ENCODE measurements at regions not wholly inside any gene's neighbourhood (a gene's known extent, or its start where the extent isn't known, plus 50 kb on each side); places are given as distances from the start of the nearest gene placed in this dataset.
"Not testable (repeated sequence)": the region's sequence is repeated elsewhere in the genome, so short reads cannot be mapped to it uniquely, and the experiment has no call there.

DNA sequence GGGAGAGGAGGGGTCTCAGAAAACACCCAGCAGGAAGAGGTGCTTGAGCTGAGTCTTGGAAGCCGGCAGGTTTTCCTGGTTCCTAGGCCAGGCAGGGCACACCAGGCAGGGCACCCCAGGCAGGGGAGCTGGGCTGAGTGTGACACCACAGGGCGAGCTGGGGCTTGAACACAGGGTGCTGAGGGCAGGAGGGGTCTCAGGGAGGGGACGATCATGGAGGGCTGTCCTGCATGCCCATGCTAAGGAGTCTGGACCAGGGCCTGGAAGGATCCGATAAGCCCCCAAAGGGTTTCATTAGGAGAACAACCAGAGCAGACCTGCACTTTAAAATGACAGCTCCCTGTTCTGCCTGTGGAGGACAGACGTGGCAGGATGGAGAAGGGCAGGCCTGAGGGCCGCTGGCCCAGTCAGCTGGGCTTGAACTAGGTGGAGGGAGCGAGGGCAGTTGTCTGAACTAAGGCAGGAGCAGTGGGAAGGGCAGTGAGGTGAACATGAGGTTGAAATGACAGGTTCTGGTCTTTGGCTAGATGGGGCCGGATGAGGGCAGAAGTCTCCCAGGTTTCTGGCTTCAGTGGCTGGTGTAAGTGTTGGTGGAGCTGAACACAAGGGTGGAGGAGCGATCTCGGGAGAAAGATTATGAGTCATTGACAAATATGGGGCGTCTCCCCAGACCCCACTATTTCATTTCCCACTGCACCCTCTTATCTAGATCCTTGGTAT, 171.0 kb upstream of the PZP start:
- no peak for DNase-seq (ENCODE audit: extremely low read depth in 1 of 2, low read depth in 1 of 2)

GRCh38 chr12:9378430-9378835, 170.2 kb upstream of the PZP start:
- DNase-seq (ENCODE audit: extremely low read depth in 1 of 2, low read depth in 1 of 2): no peak

DNA sequence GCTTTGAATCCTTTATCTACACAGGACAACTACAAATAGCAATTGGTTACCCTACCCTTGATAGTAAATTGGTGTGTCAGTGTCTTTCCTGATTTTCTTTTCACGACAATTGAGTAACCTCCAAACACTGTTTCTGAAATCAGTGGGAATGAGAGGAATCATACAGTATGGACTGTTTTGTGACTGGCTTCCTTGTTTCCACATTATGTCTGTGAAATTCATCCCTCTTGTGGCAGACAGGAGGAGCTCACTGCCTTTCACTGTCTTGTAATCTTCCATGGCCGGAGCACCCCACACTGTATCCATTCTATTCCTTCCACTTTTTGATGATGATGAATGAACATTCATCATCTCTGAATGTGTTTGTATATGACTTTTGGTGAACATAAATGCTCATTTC, 164.0 kb upstream of the PZP start:
- DNase-seq (ENCODE audit: extremely low read depth in 1 of 2, low read depth in 1 of 2): no peak

DNA sequence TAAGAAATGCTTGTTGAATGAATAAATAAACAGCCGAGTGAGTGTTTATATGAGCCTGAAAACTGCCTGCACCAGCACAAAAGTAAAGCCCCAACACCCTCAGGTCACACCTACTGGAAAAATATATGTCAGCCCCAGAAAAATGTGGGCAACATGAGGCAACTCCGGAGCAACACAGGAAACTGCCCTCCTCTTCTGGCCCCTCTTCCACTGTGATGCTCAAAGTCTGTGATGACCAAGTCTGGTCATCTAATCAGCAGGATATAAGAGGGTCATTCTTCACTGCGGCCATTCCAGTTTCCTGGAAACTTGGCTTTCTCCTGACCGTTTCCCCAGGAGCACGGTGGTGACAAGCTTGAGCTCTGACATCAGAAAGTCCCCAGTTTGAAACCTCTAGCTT, 159.6 kb upstream of the PZP start:
- no peak for DNase-seq (ENCODE audit: extremely low read depth in 1 of 2, low read depth in 1 of 2)

GRCh38 chr12:9367201-9367600, 159.0 kb upstream of the PZP start:
- no peak for DNase-seq (ENCODE audit: extremely low read depth in 1 of 2, low read depth in 1 of 2)

- DNase-seq (ENCODE audit: extremely low read depth in 1 of 2, low read depth in 1 of 2): no peak
Observed at GRCh38 chr12:9365296-9365695, 157.1 kb upstream of the PZP start.

GRCh38 chr12:9364224-9365176, 156.3 kb upstream of the PZP start:
- DNase-seq (ENCODE audit: extremely low read depth in 1 of 2, low read depth in 1 of 2): no peak

DNA sequence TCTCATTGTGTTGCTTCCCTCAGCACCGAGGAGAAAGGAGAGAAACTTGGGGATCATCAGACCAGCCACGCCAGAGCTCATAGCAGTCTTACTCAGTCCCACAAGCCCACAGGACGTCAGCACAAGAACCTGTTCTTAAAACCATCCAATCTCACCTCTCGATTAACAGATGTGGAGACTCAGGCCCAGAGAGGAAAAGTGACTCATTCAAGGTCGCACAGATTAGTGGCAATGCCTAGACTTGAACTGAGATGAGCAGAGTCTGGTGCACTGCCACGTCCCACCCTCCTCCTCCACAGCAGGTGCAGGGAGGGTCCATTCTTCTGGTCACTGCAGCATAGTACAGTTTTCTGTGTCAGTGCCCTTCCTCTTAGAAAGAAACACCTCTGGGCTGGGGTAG, 154.9 kb upstream of the PZP start:
- DNase-seq (ENCODE audit: extremely low read depth in 1 of 2, low read depth in 1 of 2): no peak

- DNase-seq (ENCODE audit: extremely low read depth in 1 of 2, low read depth in 1 of 2): no peak
Observed at GRCh38 chr12:9361879-9362326, 153.7 kb upstream of the PZP start.

DNA sequence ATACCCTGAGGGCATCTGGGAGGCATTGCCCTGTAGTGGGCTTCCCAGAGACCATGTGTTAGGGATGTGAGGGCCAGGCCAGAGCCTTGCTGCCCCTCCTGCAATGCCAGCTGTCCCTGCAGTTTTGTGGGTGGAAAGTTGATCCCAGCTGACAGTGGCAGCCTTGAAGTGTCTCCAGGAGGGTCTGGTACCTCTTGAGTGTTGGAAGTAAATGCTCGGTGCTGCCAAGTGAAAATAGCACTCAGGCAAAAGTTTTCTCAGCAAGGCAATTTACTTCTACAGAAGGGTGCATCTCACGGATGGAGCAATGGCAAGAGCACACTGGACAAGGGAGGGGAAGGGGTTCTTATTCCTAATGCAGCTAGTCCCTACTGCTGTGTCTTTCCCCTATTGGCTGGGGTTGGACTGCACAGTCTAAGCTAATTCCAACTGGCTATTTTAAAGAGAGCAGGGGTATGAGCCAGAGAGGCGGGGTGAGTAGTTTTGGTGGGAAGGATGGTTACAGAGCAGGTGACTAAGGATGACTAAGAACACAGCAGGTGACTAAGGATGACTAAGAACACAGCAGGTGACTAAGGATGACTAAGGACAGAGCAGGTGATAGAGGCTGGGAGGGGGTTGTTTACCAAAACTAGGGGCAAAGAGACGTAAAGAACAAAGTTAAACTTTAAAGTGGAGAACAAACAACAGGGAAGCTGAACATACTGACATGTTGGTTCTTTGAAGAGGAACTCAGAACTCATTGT, 146.0 kb upstream of the PZP start:
- DNase-seq (ENCODE audit: extremely low read depth in 1 of 2, low read depth in 1 of 2): not testable (repeated sequence)

DNA sequence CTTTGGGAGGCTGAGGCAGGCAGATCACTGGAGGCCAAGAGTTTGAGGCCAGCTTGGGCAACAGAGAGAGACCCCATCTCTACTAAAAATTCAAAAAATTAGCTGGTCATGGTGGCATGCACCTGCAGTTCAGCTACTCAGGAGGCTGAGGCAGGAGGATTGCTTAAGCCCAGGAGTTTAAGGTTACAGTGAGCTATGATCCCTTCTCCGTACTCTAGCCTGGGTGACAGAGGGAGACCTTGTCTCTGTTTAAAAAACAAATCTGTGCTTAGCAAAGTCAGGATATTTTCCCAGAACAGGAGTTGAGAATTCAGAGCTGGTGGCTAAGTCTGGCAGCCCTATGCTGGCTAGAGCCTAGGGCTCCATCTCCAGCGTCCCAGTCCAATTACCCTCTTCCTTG, 142.9 kb upstream of the PZP start:
- DNase-seq (ENCODE audit: extremely low read depth in 1 of 2, low read depth in 1 of 2): no peak

- DNase-seq (ENCODE audit: extremely low read depth in 1 of 2, low read depth in 1 of 2): no peak
Observed at GRCh38 chr12:9349888-9350885, 142.0 kb upstream of the PZP start.

DNA sequence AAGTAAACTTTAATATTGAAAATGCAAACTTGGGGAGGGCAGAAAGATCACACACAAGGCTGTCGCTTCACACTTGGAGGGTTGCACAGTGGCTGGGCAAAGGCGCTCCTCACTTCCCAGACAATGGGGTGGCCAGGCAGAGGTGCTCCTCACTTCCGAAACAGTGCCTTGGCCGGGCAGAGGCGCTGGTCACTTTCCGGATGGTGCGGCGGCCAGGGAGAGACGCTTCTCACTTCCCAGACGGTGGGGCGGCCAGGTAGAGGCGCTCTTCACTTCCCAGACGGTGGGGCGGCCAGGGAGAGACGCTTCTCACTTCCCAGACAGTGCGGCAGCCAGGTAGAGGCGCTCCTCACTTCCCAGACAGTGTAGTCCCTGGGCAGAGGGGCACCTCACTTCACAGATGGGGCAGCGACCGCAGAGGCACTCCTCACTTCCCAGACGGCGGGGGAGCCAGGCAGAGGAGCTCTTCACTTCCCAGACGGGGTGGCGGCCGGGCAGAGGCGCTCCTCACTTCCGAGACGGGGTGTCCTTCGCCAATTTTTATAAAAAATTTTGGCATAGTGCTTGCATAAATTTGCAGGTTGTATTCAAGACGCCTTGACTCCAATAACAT, 140.8 kb upstream of the PZP start:
- no peak for DNase-seq (ENCODE audit: extremely low read depth in 1 of 2, low read depth in 1 of 2)

DNA sequence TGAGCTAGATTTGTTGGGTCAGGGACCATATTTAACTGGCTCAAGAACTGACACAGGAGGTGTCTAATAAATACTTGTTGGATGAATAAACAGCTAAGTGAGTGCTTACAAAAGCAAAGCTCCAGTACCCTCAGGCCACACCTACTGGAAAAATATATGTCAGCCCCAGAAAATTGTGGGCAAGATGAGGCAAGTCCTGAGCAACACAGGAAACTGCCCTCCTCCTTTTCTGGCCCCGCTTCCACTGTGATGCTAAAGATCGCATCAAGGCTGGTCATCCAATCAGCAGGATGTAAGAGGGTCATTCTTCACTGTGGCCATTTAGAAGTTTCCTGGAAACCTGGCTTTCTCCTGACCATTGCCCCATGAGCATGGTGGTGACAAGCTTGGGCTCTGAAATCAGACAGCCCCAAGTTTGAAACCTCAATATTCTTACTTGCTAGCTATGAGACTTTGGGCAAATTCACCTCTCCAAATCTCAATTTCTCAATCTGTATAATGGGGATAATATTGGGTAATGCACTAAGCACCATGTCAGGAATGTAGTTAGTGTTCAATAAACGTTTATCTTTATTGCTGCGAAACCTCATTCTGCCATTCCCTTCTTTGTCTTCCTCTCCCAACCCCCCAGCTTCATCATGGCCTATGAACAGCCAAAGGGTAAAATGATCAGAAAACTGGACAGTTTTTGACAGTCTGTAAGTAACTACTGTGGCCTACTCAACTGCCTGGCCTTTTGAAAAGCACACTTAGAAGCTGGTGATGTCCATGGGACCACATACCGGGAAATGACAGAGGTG, 139.3 kb upstream of the PZP start:
- DNase-seq (ENCODE audit: extremely low read depth in 1 of 2, low read depth in 1 of 2): no peak

DNA sequence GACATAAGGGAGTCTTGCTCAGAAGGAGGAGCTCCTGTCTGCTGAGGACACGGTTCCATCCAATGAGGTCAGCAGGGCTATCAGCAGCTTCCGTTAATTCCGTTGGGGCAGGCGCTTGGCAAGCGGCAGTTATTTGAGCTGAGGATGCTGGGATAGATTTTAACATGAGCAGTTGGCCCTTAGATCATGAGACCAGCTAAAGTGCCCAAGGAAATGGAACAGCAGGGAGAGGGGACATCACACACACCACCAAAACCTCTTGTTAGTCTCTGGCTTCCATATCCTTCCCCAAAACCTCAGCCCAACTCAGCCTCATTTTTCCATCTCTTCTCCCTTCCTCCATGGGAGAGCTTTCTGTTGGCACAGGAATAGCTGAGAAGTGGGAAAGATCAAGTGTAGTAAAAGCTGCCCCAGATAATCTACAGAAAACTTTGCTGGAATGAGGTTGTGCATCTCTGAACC, 138.7 kb upstream of the PZP start:
- DNase-seq (ENCODE audit: extremely low read depth in 1 of 2, low read depth in 1 of 2): no peak

DNA sequence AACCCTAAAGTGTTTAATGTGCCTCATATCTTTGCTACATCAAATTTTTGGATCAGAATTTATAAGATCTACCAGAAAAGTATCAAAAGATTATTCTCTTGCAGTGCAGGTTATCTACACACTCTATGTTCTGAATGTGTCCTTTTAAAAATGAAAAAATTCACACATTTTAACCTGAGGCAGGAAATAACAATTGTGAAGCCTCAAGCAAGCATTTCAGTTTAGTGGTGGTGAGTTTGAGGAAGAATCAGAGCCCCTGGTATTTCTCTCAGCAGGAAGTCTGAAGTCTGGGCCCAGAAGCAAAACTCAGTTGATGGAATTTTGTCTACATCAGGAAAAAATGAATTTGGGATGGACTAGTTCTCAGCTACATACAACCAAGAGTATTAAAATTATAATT, 137.0 kb upstream of the PZP start:
- DNase-seq (ENCODE audit: extremely low read depth in 1 of 2, low read depth in 1 of 2): no peak

- DNase-seq (ENCODE audit: extremely low read depth in 1 of 2, low read depth in 1 of 2): no peak
Observed at GRCh38 chr12:9344541-9344940, 136.3 kb upstream of the PZP start.

GRCh38 chr12:9343731-9344130, 135.5 kb upstream of the PZP start:
- no peak for DNase-seq (ENCODE audit: extremely low read depth in 1 of 2, low read depth in 1 of 2)
